Sigmoid colon (tissue), 4 donors: ENCODE measurements at regions not wholly inside any gene's neighbourhood (a gene's known extent, or its start where the extent isn't known, plus 50 kb on each side); places are given as distances from the start of the nearest gene placed in this dataset.

Source experiments
- CTCF ChIP-seq, 4 experiments: fragments of 450-650 bp in 3 of 4; fragments of 200-600 bp in 1 of 4; IDR thresholded peaks; one replicate each; pipeline ENCODE4 v1.5.1; 2016 to 2019; ENCODE audit warnings: antibody characterized with exemption in 4 of 4, mild to moderate bottlenecking in 3 of 4, moderate library complexity in 2 of 4
- EP300 ChIP-seq, 4 donors: sonication (generic); formaldehyde crosslinking; IDR thresholded peaks; one replicate each; pipeline ENCODE4 v1.6.1; 2017; ENCODE audit warnings: antibody characterized with exemption in 4 of 4
- POLR2A ChIP-seq, 2 donors: fragments of 450-650 bp; IDR thresholded peaks; one replicate each; pipeline ENCODE4 v1.6.1; 2016; ENCODE audit warnings: antibody characterized with exemption in 2 of 2, mild to moderate bottlenecking in 2 of 2, moderate library complexity in 2 of 2

GRCh38 chr2:45256173-45256866 is 247.1 kb upstream of the SIX2 start:
- no peak for TF ChIP-seq CTCF (IDR thresholded peaks at IDR 0.05)
- TF ChIP-seq POLR2A (IDR thresholded peaks at IDR 0.05) = no peak
- no peak for TF ChIP-seq EP300 (IDR thresholded peaks at IDR 0.05)
